Loucy (cell line): ENCODE measurements at regions not wholly inside any gene's neighbourhood (a gene's known extent, or its start where the extent isn't known, plus 50 kb on each side); places are given as distances from the start of the nearest gene placed in this dataset.

Experiments
- CTCF ChIP-seq: fragments of 200-600 bp; sonication (generic); conservative IDR thresholded peaks from 2 replicates; pipeline ENCODE4 v1.5.1; 2014; ENCODE audit warnings: mild to moderate bottlenecking, antibody characterized with exemption, low read length
- EZH2phosphoT487 ChIP-seq: fragments of 200-600 bp; IDR thresholded peaks from 2 replicates; pipeline ENCODE4 v1.6.1; 2018; ENCODE audit warnings: antibody characterized with exemption, mild to moderate bottlenecking, moderate library complexity, borderline replicate concordance

DNA sequence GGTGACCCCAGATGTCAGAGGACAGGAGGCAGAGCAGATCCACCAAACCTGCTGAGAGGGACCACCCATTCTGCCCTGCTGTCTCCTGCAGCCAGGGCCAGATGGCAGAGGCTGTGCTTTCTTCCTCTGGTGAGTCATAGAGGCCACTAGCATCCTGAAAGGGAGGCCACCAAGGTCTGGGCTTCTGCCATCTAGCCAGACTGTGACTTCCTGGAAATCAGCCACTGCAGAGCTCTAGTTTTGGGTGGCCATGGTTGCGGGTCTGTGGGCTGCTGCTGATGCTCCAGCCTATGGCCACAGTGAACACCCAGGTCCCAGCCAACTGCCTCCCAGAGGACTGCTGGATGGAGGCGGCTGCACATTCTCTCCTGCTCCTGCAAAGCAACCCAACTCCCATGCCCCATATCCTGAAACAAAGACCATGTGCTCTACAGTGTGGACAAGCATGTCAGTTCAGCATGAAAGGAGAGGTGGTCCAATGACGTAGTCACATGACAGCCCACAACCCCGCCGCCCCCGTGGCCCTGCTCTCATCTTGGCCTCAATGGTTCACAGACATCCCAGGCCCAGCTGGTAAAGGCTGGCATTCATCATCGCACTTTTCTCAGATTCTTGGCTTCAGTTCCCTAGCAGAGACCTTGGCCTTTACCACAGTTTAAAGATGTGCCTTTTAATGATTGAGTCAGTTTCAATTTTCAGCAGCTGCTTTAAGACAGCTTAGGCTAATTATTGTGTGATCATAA lies 73.9 kb upstream of the CXCL12 start:
- TF ChIP-seq CTCF (no peak), EZH2phosphoT487 (no peak)
